Testis (tissue), 2 donors: ENCODE measurements at regions not wholly inside any gene's neighbourhood (a gene's known extent, or its start where the extent isn't known, plus 50 kb on each side); places are given as distances from the start of the nearest gene placed in this dataset.

Experiments
- DNase-seq: peaks from one replicate; pipeline ENCODE4 v3.0.0-alpha.2; 2019
- H3K27ac ChIP-seq, 2 donors: fragments of 200-600 bp; sonication (generic); one replicate each; pipeline ENCODE4 v1.5.1; 2019
- H3K27me3 ChIP-seq: fragments of 200-600 bp; sonication (generic); one replicate; pipeline ENCODE4 v1.5.1; 2019
- H3K36me3 ChIP-seq: fragments of 200-600 bp; sonication (generic); one replicate; pipeline ENCODE4 v1.5.1; 2017; ENCODE audit warnings: low read depth; ENCODE audit errors: missing control alignments
- H3K4me1 ChIP-seq: fragments of 200-600 bp; sonication (generic); one replicate; pipeline ENCODE4 v1.5.1; 2019
- H3K4me3 ChIP-seq, 2 donors: fragments of 200-600 bp; sonication (generic); one replicate each; pipeline ENCODE4 v1.5.1; 2017 to 2019
- H3K9me3 ChIP-seq: fragments of 200-600 bp; sonication (generic); one replicate; pipeline ENCODE4 v1.5.1; 2017
- CTCF ChIP-seq, 3 experiments: fragments of 450-650 bp in 2 of 3; fragments of 200-600 bp in 1 of 3; sonication (generic) in 1 of 3; IDR thresholded peaks; one replicate each; pipeline ENCODE4 v1.5.1; 2016 to 2019; ENCODE audit warnings: antibody characterized with exemption in 3 of 3, mild to moderate bottlenecking in 2 of 3, moderate library complexity in 1 of 3
- POLR2A ChIP-seq: fragments of 450-650 bp; IDR thresholded peaks from one replicate; pipeline ENCODE4 v1.6.1; 2017; ENCODE audit warnings: antibody characterized with exemption, mild to moderate bottlenecking, moderate library complexity
- WGBS, 2 donors: methylation state at CpG; one replicate each; pipeline ENCODE4 v1.1.5; 2018; 5-methylcytosine and 5-hydroxymethylcytosine counted together
- intact Hi-C: fragments of 100-400 bp; cut with DNase I; formaldehyde crosslinking; loops from one replicate; pipeline ENCODE4 v1.15.1; 2023; ENCODE audit warnings: low total_unique reads

GRCh38 chr11:45053736-45054446 is 92.5 kb upstream of the PRDM11 start:
- H3K9me3 ChIP-seq = no peaks in the 10 kb centered on the region
- no peak overlapping the region for H3K27ac ChIP-seq
- H3K4me1 ChIP-seq = no peaks in the 10 kb centered on the region
- H3K4me3 ChIP-seq = no peak overlapping the region
- no peaks in the 10 kb centered on the region for H3K27me3 ChIP-seq
- intact Hi-C loops = no loop called here
- TF ChIP-seq CTCF (IDR thresholded peaks at IDR 0.05) (no peak), POLR2A (no peak)
- H3K36me3 ChIP-seq = no peaks in the 10 kb centered on the region
- WGBS, 2 donors = 81 to 86% methylated on average over 15 of the region's 15 CpGs
- DNase-seq = no peak

- no peaks in the 10 kb centered on the region for H3K27me3 ChIP-seq
These were observed 91.5 kb upstream of the PRDM11 start for GRCh38 chr11:45054956-45055355.

GRCh38 chr11:45056529-45056928 is 89.9 kb upstream of the PRDM11 start:
- H3K27ac ChIP-seq = no peak overlapping the region
- no peak for DNase-seq

More at GRCh38 chr11:45054956-45055355, 91.5 kb upstream of the PRDM11 start:
- intact Hi-C loops = no loop called here
- Histone ChIP-seq H3K4me1 (no peaks in the 10 kb centered on the region), H3K9me3 (no peaks in the 10 kb centered on the region), H3K36me3 (no peaks in the 10 kb centered on the region), H3K4me3 (no peak overlapping the region), H3K27ac (no peak overlapping the region)
- no peak for TF ChIP-seq POLR2A
- no peak for TF ChIP-seq CTCF (IDR thresholded peaks at IDR 0.05)
- WGBS, 2 donors = 85 to 92% methylated on average over 8 of the region's 8 CpGs
- no peak for DNase-seq

DNA sequence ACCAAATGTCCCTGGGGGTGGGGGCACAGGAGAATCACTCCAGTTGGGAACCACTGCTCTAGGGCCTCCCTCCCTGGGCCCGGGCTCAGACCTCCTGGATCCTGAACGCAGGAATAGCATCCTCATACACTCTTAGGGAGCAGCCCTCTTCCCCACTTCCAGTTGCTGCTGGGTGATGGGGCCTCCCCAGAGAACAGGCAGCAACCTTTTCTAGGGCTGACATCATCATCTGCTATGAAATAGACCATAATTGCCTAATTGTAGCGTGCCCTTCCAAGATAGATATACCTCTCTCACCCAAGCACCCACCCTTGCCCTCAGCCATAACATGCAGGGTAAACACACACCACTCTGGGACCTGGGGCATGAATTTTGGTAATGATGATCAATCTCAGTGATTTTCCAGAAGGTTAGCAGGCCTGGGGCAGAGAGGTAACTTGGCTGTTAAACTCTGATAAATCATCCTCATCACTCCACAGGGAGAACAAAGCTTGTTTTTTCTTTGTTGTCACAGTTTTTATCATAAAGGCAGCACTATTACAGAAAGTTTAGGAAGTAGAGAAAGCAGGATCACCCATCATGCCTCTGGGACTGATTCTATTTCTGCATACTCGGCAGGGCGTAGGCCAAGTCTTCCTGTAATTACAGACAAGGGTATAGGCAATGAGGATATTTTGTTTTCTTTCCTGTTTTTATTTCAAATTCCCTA is 88.3 kb upstream of the PRDM11 start:
- H3K27me3 ChIP-seq = no peaks in the 10 kb centered on the region
- peak; percentile 17 for DNase-seq
- intact Hi-C loops = no loop called here
- no peaks in the 10 kb centered on the region for H3K4me1 ChIP-seq
- no peaks in the 10 kb centered on the region for H3K9me3 ChIP-seq
- H3K36me3 ChIP-seq = no peaks in the 10 kb centered on the region
- H3K27ac ChIP-seq = no peak overlapping the region
- WGBS, 2 donors = 80 to 87% methylated on average over 5 of the region's 5 CpGs
- TF ChIP-seq POLR2A = no peak
- no peak for TF ChIP-seq CTCF (IDR thresholded peaks at IDR 0.05)
- no peak overlapping the region for H3K4me3 ChIP-seq

More at GRCh38 chr11:45056529-45056928, 89.9 kb upstream of the PRDM11 start:
- no peaks in the 10 kb centered on the region for H3K9me3 ChIP-seq
- WGBS, 2 donors = 94 to 100% methylated on average over 1 of the region's 1 CpG
- TF ChIP-seq POLR2A = no peak
- TF ChIP-seq CTCF (IDR thresholded peaks at IDR 0.05) = no peak
- no peaks in the 10 kb centered on the region for H3K4me1 ChIP-seq
- H3K4me3 ChIP-seq = no peak overlapping the region
- no peaks in the 10 kb centered on the region for H3K36me3 ChIP-seq
- H3K27me3 ChIP-seq = no peaks in the 10 kb centered on the region
- intact Hi-C loops = no loop called here

DNA sequence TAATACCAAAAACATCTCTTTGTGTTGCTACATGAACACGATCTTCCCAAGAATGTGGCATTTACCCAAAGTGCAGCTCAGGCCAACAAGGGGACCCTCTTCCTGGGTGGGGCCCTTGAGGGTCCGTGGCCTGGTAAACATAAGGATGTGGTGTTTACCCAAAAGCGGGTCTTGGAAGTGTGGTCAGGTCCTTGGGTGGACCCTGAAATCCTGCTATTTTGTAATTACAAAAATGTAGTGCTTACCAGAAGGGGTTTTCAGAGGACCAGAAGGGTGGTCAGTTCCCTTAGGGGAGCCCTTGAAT is 87.8 kb upstream of the PRDM11 start:
- intact Hi-C loops = no loop called here
- TF ChIP-seq POLR2A = no peak
- no peak for TF ChIP-seq CTCF (IDR thresholded peaks at IDR 0.05)

More for the DNA sequence above, 87.8 kb upstream of the PRDM11 start:
- Histone ChIP-seq H3K27me3 (no peaks in the 10 kb centered on the region), H3K36me3 (no peaks in the 10 kb centered on the region), H3K4me1 (no peaks in the 10 kb centered on the region), H3K27ac (no peak overlapping the region), H3K9me3 (no peaks in the 10 kb centered on the region), H3K4me3 (no peak overlapping the region)
- no peak for DNase-seq
- WGBS, 2 donors = 64 to 71% methylated on average over 3 of the region's 3 CpGs
